Sigmoid colon (tissue), 6 donors: ENCODE measurements at regions not wholly inside any gene's neighbourhood (a gene's known extent, or its start where the extent isn't known, plus 50 kb on each side); places are given as distances from the start of the nearest gene placed in this dataset.
"Not testable (repeated sequence)": the region's sequence is repeated elsewhere in the genome, so short reads cannot be mapped to it uniquely, and the experiment has no call there.

Experiments
- DNase-seq: peaks from one replicate; pipeline ENCODE4 v3.0.0-alpha.2; 2019
- H3K27ac ChIP-seq, 4 donors: fragments of 200-600 bp; sonication (generic); one replicate each; pipeline ENCODE4 v1.5.1; 2016 to 2019; ENCODE audit warnings: mild to moderate bottlenecking in 1 of 4
- H3K27me3 ChIP-seq, 3 donors: fragments of 200-600 bp; sonication (generic); one replicate each; pipeline ENCODE4 v1.5.1; 2019; ENCODE audit warnings: mild to moderate bottlenecking in 1 of 3
- H3K36me3 ChIP-seq, 4 donors: fragments of 200-600 bp; sonication (generic); one replicate each; pipeline ENCODE4 v1.5.1; 2016 to 2019
- H3K4me1 ChIP-seq, 4 donors: fragments of 200-600 bp; sonication (generic); one replicate each; pipeline ENCODE4 v1.5.1; 2017 to 2019
- H3K4me3 ChIP-seq, 4 donors: fragments of 200-600 bp; sonication (generic); one replicate each; pipeline ENCODE4 v1.5.1; 2017 to 2019; ENCODE audit warnings: mild to moderate bottlenecking in 2 of 4, moderate library complexity in 1 of 4
- H3K9me3 ChIP-seq, 4 donors: fragments of 200-600 bp in 3 of 4; sonication (generic) in 3 of 4; one replicate each; pipeline versions ENCODE4 v1.5.1 to v1.6.1; 2013 to 2019
- EP300 ChIP-seq, 4 donors: sonication (generic); formaldehyde crosslinking; IDR thresholded peaks; one replicate each; pipeline ENCODE4 v1.6.1; 2017; ENCODE audit warnings: antibody characterized with exemption in 4 of 4
- POLR2A ChIP-seq, 2 donors: fragments of 450-650 bp; IDR thresholded peaks; one replicate each; pipeline ENCODE4 v1.6.1; 2016; ENCODE audit warnings: antibody characterized with exemption in 2 of 2, mild to moderate bottlenecking in 2 of 2, moderate library complexity in 2 of 2
- POLR2AphosphoS5 ChIP-seq, 4 donors: sonication (generic); formaldehyde crosslinking; IDR thresholded peaks; one replicate each; pipeline ENCODE4 v1.6.1; 2017; ENCODE audit warnings: antibody characterized with exemption in 4 of 4
- WGBS, 2 donors: extraction: QIAGEN DNeasy Blood & Tissue Kit; methylation state at CpG; one replicate each; pipeline ENCODE4 v1.1.7; 2013; 5-methylcytosine and 5-hydroxymethylcytosine counted together
- intact Hi-C: fragments of 100-400 bp; cut with DNase I; formaldehyde crosslinking; loops from one replicate; pipeline ENCODE4 v1.15.1; 2023
- TF ChIP-seq, protein P1 (sequence below), 4 experiments: fragments of 450-650 bp in 3 of 4; fragments of 200-600 bp in 1 of 4; IDR thresholded peaks; one replicate each; pipeline ENCODE4 v1.5.1; 2016 to 2019; ENCODE audit warnings: antibody characterized with exemption in 4 of 4, mild to moderate bottlenecking in 3 of 4, moderate library complexity in 2 of 4
- donor health status: healthy with polysubstance abuse.
- donor health status: healthy.

DNA sequence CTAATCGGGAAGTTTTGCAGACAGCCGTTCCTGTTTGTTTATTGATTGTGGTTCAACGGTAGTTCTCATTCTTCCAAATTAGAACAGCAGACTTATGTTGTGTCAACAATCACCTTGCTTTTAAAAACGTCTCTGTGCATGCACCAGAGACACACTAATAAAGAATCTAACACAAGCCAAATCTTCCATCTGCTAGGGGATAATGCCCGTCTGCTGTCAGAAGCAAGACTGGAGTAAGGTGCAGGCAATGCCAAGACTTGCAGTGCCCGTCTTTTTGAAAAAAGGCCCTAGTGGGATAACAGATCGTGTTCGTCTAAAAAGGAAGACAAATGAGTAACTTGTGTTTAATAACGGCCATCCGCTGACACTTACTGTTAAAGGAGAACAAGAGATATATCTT lies 158.4 kb downstream of the KCNJ2 start:
- 71 to 75% methylated on average over 10 of the region's 10 CpGs for WGBS, 2 donors
- DNase-seq, result no peak
- H3K27ac ChIP-seq, result no peak overlapping the region
- H3K9me3 ChIP-seq, result no peaks in the 10 kb centered on the region
- no peak overlapping the region for H3K4me3 ChIP-seq
- H3K27me3 ChIP-seq, result no peaks in the 10 kb centered on the region
- H3K4me1 ChIP-seq, result peaks cover 0 to 4% (median 1%) of the 10 kb centered on the region in 4 donors
- H3K36me3 ChIP-seq, result no peaks in the 10 kb centered on the region
- intact Hi-C loops, result no loop called here
- no peak for TF ChIP-seq EP300 (IDR thresholded peaks at IDR 0.05)
- TF ChIP-seq, protein P1, sequence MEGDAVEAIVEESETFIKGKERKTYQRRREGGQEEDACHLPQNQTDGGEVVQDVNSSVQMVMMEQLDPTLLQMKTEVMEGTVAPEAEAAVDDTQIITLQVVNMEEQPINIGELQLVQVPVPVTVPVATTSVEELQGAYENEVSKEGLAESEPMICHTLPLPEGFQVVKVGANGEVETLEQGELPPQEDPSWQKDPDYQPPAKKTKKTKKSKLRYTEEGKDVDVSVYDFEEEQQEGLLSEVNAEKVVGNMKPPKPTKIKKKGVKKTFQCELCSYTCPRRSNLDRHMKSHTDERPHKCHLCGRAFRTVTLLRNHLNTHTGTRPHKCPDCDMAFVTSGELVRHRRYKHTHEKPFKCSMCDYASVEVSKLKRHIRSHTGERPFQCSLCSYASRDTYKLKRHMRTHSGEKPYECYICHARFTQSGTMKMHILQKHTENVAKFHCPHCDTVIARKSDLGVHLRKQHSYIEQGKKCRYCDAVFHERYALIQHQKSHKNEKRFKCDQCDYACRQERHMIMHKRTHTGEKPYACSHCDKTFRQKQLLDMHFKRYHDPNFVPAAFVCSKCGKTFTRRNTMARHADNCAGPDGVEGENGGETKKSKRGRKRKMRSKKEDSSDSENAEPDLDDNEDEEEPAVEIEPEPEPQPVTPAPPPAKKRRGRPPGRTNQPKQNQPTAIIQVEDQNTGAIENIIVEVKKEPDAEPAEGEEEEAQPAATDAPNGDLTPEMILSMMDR (IDR thresholded peaks at IDR 0.05), result no peak
- TF ChIP-seq POLR2AphosphoS5 (IDR thresholded peaks at IDR 0.05), result no peak
- TF ChIP-seq POLR2A (IDR thresholded peaks at IDR 0.05), result no peak

DNA sequence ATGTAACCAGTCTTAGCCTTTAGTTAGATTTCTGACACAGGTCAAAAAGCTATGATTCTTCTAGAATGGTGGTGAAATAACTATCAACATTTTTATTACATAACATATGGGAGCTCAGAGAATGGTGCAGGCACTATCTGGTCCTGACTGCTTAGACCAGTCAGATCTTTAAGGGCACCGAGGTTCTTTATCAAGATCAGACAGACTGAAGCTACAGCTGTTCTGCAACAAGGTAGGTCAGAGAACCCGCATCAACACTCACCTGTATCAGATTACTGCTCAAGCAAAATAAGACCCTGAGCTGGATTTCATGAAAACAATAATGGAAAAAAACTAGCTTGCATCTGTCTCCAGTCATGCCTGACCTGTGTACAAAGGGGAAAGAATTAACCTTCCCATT lies 160.4 kb downstream of the KCNJ2 start:
- H3K27ac ChIP-seq, result no peak overlapping the region
- DNase-seq, result no peak
- H3K4me3 ChIP-seq, result no peak overlapping the region
- 92 to 94% methylated on average over 2 of the region's 2 CpGs for WGBS, 2 donors
- no peaks in the 10 kb centered on the region for H3K36me3 ChIP-seq
- intact Hi-C loops, result no loop called here
- H3K9me3 ChIP-seq, result no peaks in the 10 kb centered on the region
- H3K4me1 ChIP-seq, result no peaks in the 10 kb centered on the region
- H3K27me3 ChIP-seq, result no peaks in the 10 kb centered on the region
- TF ChIP-seq, protein P1 (IDR thresholded peaks at IDR 0.05), result no peak
- no peak for TF ChIP-seq EP300 (IDR thresholded peaks at IDR 0.05)
- TF ChIP-seq POLR2AphosphoS5 (IDR thresholded peaks at IDR 0.05), result no peak
- no peak for TF ChIP-seq POLR2A (IDR thresholded peaks at IDR 0.05)

DNA sequence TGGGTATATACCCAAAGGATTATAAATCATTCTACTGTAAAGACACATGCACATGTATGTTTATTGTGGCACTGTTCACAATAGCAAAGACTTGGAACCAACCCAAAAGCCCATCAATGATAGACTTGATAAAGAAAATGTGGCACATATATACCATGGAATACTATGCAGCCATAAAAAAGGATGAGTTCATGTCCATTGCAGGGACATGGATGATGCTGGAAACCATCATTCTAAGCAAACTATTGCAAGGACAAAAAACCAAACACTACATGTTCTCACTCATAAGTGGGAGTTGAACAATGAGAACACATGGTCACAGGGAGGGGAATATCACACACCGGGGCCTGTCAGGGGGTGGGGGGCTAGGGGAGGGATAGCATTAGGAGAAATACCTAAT lies 161.7 kb downstream of the KCNJ2 start:
- H3K4me3 ChIP-seq, H3K27ac ChIP-seq, H3K27me3 ChIP-seq, intact Hi-C loops, DNase-seq, H3K36me3 ChIP-seq, H3K4me1 ChIP-seq, H3K9me3 ChIP-seq: not testable (repeated sequence)
- WGBS, 2 donors, result 96 to 100% methylated on average over 1 of the region's 1 CpG

DNA sequence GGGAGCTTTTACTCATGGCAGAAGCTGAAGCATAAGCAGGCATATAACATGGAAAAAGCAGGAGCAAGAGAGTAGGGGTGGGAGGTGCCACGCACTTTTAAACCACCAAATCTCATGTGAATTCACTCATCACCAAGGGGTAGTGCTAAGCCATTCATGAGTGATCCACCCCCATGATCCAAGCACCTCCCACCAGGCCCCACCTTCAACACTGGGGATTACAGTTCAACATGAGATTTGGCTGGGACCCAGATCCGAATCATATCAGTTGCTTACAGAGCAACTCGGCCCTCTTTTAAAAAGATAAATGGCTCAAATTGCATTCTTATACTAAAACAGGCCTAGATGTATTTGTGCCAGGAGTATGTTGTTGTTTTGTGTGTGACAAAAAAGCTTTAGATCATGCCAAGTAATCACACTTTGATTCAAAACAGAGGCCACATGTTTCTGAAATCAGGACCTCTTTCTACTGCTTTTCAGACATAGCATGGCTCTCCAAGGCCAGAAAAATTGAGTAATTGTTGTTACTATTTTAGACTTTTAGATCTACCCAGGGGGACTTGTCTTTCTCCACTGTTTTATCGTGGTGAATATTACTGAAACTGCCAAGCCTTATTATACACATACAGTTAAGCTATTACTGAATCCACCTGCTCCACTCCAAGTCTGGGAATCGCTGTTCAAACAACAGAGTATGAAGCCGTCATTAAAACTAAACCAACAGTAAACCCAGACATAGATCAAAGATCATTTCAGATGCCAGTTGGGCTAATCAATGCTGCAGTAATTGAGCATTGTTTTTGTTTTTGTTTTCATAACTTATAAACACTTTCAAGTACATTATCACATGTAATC lies 163.3 kb downstream of the KCNJ2 start:
- Histone ChIP-seq H3K27ac (no peak overlapping the region), H3K4me1 (no peaks in the 10 kb centered on the region), H3K9me3 (no peaks in the 10 kb centered on the region), H3K36me3 (no peaks in the 10 kb centered on the region), H3K4me3 (no peak overlapping the region), H3K27me3 (no peaks in the 10 kb centered on the region)
- WGBS, 2 donors, result 19 to 63% methylated on average over 6 of the region's 6 CpGs
- TF ChIP-seq POLR2A (IDR thresholded peaks at IDR 0.05), result no peak
- TF ChIP-seq, protein P1 (IDR thresholded peaks at IDR 0.05), result no peak
- TF ChIP-seq POLR2AphosphoS5 (IDR thresholded peaks at IDR 0.05), result no peak
- no peak for TF ChIP-seq EP300 (IDR thresholded peaks at IDR 0.05)
- intact Hi-C loops, result no loop called here
- no peak for DNase-seq

DNA sequence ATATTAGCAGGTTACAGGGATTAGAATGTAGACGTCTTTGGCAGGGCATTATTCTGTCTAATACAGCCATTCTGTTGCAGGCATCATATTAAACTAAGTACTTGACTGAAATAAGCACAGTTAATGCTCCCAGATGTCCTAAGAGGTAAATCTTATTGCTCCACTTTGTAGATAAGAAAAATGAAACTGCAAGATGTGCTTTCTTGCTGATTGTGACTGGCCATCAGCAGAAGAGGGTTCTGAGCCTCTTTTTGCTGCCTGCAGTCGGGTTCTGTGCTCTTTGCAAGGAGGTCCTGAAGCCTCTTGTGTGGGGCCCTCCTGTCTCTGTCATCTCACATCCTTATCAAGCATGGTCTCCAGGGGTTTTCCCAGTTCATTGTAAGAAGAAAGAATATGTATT lies 167.1 kb downstream of the KCNJ2 start:
- no peaks in the 10 kb centered on the region for H3K9me3 ChIP-seq
- intact Hi-C loops, result no loop called here
- no peak overlapping the region for H3K4me3 ChIP-seq
- TF ChIP-seq POLR2A (IDR thresholded peaks at IDR 0.05) (no peak), EP300 (IDR thresholded peaks at IDR 0.05) (no peak), POLR2AphosphoS5 (IDR thresholded peaks at IDR 0.05) (no peak)
- TF ChIP-seq, protein P1 (IDR thresholded peaks at IDR 0.05), result no peak
- 68 to 79% methylated on average over 2 of the region's 2 CpGs for WGBS, 2 donors
- H3K27me3 ChIP-seq, result no peaks in the 10 kb centered on the region
- H3K36me3 ChIP-seq, result no peaks in the 10 kb centered on the region
- DNase-seq, result no peak
- H3K27ac ChIP-seq, result no peak overlapping the region
- H3K4me1 ChIP-seq, result no peaks in the 10 kb centered on the region
